ENCODE measurements at regions not wholly inside any gene's neighbourhood (a gene's known extent, or its start where the extent isn't known, plus 50 kb on each side); places are given as distances from the start of the nearest gene placed in this dataset.

- TF ChIP-seq EZH2 (IDR thresholded peaks at IDR 0.05) (no peak), CTCF (IDR thresholded peaks at IDR 0.05) (no peak)
These were observed 155.1 kb upstream of the MKI67 start for GRCh38 chr10:128281343-128281742.
